ENCODE measurements at regions not wholly inside any gene's neighbourhood (a gene's known extent, or its start where the extent isn't known, plus 50 kb on each side); places are given as distances from the start of the nearest gene placed in this dataset.

DNA sequence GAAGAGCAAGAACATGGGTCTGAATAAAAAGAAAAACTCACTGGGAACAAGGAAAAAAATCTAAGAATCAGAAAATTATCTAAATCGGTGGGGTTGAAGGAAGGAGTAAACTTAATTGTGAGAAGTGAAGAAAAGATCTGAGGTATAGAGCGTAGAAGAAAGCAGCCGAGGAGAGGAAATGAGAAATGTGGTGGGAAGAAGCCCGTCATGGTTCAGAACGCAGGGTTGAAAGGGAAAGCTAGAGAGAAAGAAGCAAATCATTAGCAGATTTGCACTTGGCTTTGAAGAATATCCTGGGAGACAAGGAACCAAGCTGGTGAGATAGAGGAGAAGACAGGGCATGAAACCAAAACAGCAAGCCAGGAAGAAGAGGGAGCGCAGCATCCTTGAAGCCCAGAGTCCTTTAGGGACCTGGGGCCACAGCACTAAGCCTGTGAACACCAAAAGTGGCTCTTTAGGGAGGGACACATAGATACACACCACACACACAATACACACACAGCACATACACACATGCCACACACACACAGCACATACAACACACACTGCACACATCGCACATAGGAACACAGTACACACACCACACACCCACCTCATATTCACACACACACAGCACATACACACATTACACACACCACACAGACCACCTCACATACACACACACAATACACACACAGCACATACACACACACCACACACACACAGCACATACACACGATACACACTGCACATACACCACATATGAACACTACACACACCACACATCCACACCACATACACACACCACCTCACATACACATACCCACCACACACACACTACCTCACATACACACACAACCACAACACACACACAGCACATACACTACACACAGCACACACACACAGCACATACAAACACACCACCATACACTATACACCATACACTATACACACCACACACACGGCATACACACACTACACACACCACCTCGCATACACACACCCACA lies 274.6 kb downstream of the ETAA1 start:
- TF ChIP-seq RAD21 (IDR thresholded peaks at IDR 0.05; ENCODE audit: low read depth) (no peak), FOSL1 (IDR thresholded peaks at IDR 0.05; ENCODE audit: low read depth) (no peak), ZNF274 (IDR thresholded peaks at IDR 0.05; ENCODE audit: low read depth, low read length) (no peak), SIN3A (IDR thresholded peaks at IDR 0.05; ENCODE audit: low read depth) (no peak), CBX3 (IDR thresholded peaks at IDR 0.05; ENCODE audit: low read depth) (no peak), ELF1 (IDR thresholded peaks at IDR 0.05; ENCODE audit: borderline replicate concordance, low read depth) (no peak), ZFX (IDR thresholded peaks at IDR 0.05) (no peak), EZH2phosphoT487 (IDR thresholded peaks at IDR 0.05; ENCODE audit: borderline replicate concordance) (no peak), EZH2 (IDR thresholded peaks at IDR 0.05) (no peak), JUND (IDR thresholded peaks at IDR 0.05) (no peak), TCF7L2 (IDR thresholded peaks at IDR 0.05; ENCODE audit: borderline replicate concordance, extremely low read depth, insufficient read depth, insufficient read length) (no peak), YY1 (IDR thresholded peaks at IDR 0.05; ENCODE audit: extremely low read depth, insufficient replicate concordance, low read depth, low read length) (no peak), POLR2A (IDR thresholded peaks at IDR 0.05; ENCODE audit: borderline replicate concordance, extremely low read depth, insufficient read depth, insufficient read length) (no peak)
- TF ChIP-seq, protein P1, sequence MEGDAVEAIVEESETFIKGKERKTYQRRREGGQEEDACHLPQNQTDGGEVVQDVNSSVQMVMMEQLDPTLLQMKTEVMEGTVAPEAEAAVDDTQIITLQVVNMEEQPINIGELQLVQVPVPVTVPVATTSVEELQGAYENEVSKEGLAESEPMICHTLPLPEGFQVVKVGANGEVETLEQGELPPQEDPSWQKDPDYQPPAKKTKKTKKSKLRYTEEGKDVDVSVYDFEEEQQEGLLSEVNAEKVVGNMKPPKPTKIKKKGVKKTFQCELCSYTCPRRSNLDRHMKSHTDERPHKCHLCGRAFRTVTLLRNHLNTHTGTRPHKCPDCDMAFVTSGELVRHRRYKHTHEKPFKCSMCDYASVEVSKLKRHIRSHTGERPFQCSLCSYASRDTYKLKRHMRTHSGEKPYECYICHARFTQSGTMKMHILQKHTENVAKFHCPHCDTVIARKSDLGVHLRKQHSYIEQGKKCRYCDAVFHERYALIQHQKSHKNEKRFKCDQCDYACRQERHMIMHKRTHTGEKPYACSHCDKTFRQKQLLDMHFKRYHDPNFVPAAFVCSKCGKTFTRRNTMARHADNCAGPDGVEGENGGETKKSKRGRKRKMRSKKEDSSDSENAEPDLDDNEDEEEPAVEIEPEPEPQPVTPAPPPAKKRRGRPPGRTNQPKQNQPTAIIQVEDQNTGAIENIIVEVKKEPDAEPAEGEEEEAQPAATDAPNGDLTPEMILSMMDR (IDR thresholded peaks at IDR 0.05 in 2 of 3, conservative IDR thresholded peaks at IDR 0.05 in 1 of 3; ENCODE audit: borderline replicate concordance in 1 of 3, insufficient read depth in 1 of 3, low read depth in 2 of 3, low read length in 2 of 3): no peak
- TF ChIP-seq, protein P2, sequence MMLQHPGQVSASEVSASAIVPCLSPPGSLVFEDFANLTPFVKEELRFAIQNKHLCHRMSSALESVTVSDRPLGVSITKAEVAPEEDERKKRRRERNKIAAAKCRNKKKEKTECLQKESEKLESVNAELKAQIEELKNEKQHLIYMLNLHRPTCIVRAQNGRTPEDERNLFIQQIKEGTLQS (IDR thresholded peaks at IDR 0.05): no peak
- TF ChIP-seq, protein P3, sequence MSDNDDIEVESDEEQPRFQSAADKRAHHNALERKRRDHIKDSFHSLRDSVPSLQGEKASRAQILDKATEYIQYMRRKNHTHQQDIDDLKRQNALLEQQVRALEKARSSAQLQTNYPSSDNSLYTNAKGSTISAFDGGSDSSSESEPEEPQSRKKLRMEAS (IDR thresholded peaks at IDR 0.05): no peak
- BruUV-seq (replicated peaks): no TSS peak
- H3K4me1 ChIP-seq (ENCODE audit: control insufficient read depth in 1 of 2, insufficient read depth in 2 of 2, low read length in 2 of 2): no peaks in the 10 kb centered on the region
- no peaks in the 10 kb centered on the region for H3K36me3 ChIP-seq (ENCODE audit: control insufficient read depth in 1 of 2, insufficient read depth in 2 of 2, low read length in 2 of 2)
- CTCF ChIA-PET: no interaction called here
- no peak for DNase-seq (ENCODE audit: low read depth, low spot score)
- intact Hi-C loops (cut with micrococcal nuclease): no loop called here
- no peak overlapping the region for H2AFZ ChIP-seq (ENCODE audit: low read depth, low read length, poor library complexity, severe bottlenecking)
- POLR2A ChIA-PET: no interaction called here
- no peak for ATAC-seq
- H3K9me2 ChIP-seq (ENCODE audit: insufficient read depth): no peaks in the 10 kb centered on the region
- no peaks in the 10 kb centered on the region for H3K79me2 ChIP-seq (ENCODE audit: insufficient read depth, low read length)
- H4K20me1 ChIP-seq (ENCODE audit: insufficient read depth): no peaks in the 10 kb centered on the region
- peaks cover 13% of the 10 kb centered on the region for H3K27me3 ChIP-seq (ENCODE audit: insufficient read depth, low read length)
- H3K27ac ChIP-seq (ENCODE audit: low read depth, low read length): no peak overlapping the region
- no peak overlapping the region for H3K4me2 ChIP-seq (ENCODE audit: low read length)
- RAD21 ChIA-PET (ENCODE audit: low non-redundant PET in 1 of 2, low total read pairs in 2 of 2, uncharacterized antibody in 2 of 2, unreplicated experiment in 2 of 2): no interaction called here
- no peaks in the 10 kb centered on the region; a peak in 1 of 4 replicates for H3K9me3 ChIP-seq (ENCODE audit: control insufficient read depth in 1 of 2, insufficient read depth in 1 of 2, low read depth in 1 of 2, low read length in 2 of 2)
- no peak overlapping the region for H3K9ac ChIP-seq (ENCODE audit: low read length)
- no peak overlapping the region for H3K4me3 ChIP-seq (replicated peaks in 1 of 2; ENCODE audit: low read depth in 1 of 2, low read length in 2 of 2)

Measured in HCT116 (cell line).